Nephron (organoid): ENCODE measurements at regions not wholly inside any gene's neighbourhood (a gene's known extent, or its start where the extent isn't known, plus 50 kb on each side); places are given as distances from the start of the nearest gene placed in this dataset.

Experiments used
- H3K27ac Mint-ChIP-seq, 3 experiments: 2 replicates each; pipeline ENCODE4 v1.8.0; 2020; ENCODE audit warnings: mixed read lengths in 3 of 3, mild to moderate bottlenecking in 2 of 3, moderate library complexity in 1 of 3
- H3K27me3 Mint-ChIP-seq: 2 replicates; pipeline ENCODE4 v1.8.0; 2021; ENCODE audit warnings: low read depth, mild to moderate bottlenecking, moderate library complexity, mixed read lengths
- H3K36me3 Mint-ChIP-seq: 2 replicates; pipeline ENCODE4 v1.8.0; 2020; ENCODE audit warnings: low read depth, mixed read lengths
- H3K4me1 Mint-ChIP-seq: 2 replicates; pipeline ENCODE4 v1.8.0; 2020; ENCODE audit warnings: mixed read lengths
- H3K4me3 Mint-ChIP-seq, 3 experiments: 2 replicates each; pipeline ENCODE4 v1.8.0; 2020; ENCODE audit warnings: mild to moderate bottlenecking in 3 of 3, mixed read lengths in 3 of 3, moderate library complexity in 2 of 3
- H3K9me3 Mint-ChIP-seq: 2 replicates; pipeline ENCODE4 v1.8.0; 2020; ENCODE audit warnings: mixed read lengths
- CTCF ChIP-seq, 3 experiments: fragments of 200-600 bp; sonication (generic); IDR thresholded peaks; one replicate each; pipeline ENCODE4 v1.5.0; 2021; ENCODE audit warnings: antibody characterized with exemption in 3 of 3; ENCODE audit not compliant: unreplicated experiment in 3 of 3

- TF ChIP-seq CTCF (IDR thresholded peaks at IDR 0.05; ENCODE audit: unreplicated experiment in 3 of 3): no peak
- no peaks in the 10 kb centered on the region for H3K27me3 Mint-ChIP-seq
- H3K4me3 Mint-ChIP-seq: no peak overlapping the region
- no peak overlapping the region for H3K27ac Mint-ChIP-seq
- peaks cover 3% of the 10 kb centered on the region for H3K4me1 Mint-ChIP-seq
- peaks cover 15% of the 10 kb centered on the region for H3K9me3 Mint-ChIP-seq
- H3K36me3 Mint-ChIP-seq: peaks cover 5% of the 10 kb centered on the region
Measured at GRCh38 chr3:176090727-176091126, 1106.6 kb downstream of the TBL1XR1 start.

GRCh38 chr3:176088962-176089383, 1108.3 kb downstream of the TBL1XR1 start:
- no peak for TF ChIP-seq CTCF (IDR thresholded peaks at IDR 0.05; ENCODE audit: unreplicated experiment in 3 of 3)
- Mint-ChIP-seq H3K4me1 (peaks cover 3% of the 10 kb centered on the region), H3K4me3 (no peak overlapping the region)

GRCh38 chr3:176087066-176087697, 1110.1 kb downstream of the TBL1XR1 start:
- TF ChIP-seq CTCF (IDR thresholded peaks at IDR 0.05; ENCODE audit: unreplicated experiment in 3 of 3): no peak
- peaks cover 5% of the 10 kb centered on the region for H3K36me3 Mint-ChIP-seq
- H3K9me3 Mint-ChIP-seq: peaks cover 17% of the 10 kb centered on the region
- H3K27ac Mint-ChIP-seq: peak overlapping the region in 1 of 3 experiments; percentile 31
- H3K4me1 Mint-ChIP-seq: peaks cover 3% of the 10 kb centered on the region
- H3K4me3 Mint-ChIP-seq: no peak overlapping the region
- H3K27me3 Mint-ChIP-seq: no peaks in the 10 kb centered on the region

More at GRCh38 chr3:176088962-176089383, 1108.3 kb downstream of the TBL1XR1 start:
- H3K9me3 Mint-ChIP-seq: peaks cover 17% of the 10 kb centered on the region
- peaks cover 5% of the 10 kb centered on the region for H3K36me3 Mint-ChIP-seq
- H3K27me3 Mint-ChIP-seq: no peaks in the 10 kb centered on the region
- H3K27ac Mint-ChIP-seq: peak overlapping the region in 1 of 3 experiments; percentile 69

- H3K36me3 Mint-ChIP-seq: no peaks in the 10 kb centered on the region
- H3K27me3 Mint-ChIP-seq: no peaks in the 10 kb centered on the region
- H3K4me1 Mint-ChIP-seq: peaks cover 18% of the 10 kb centered on the region
- no peak overlapping the region for H3K27ac Mint-ChIP-seq
- TF ChIP-seq CTCF (IDR thresholded peaks at IDR 0.05; ENCODE audit: unreplicated experiment in 3 of 3): no peak
- peaks cover 2% of the 10 kb centered on the region for H3K9me3 Mint-ChIP-seq
- H3K4me3 Mint-ChIP-seq: no peak overlapping the region
Measured at GRCh38 chr3:176079785-176080184, 1117.5 kb downstream of the TBL1XR1 start.

GRCh38 chr3:176078906-176079305, 1118.4 kb downstream of the TBL1XR1 start:
- H3K27me3 Mint-ChIP-seq: no peaks in the 10 kb centered on the region
- H3K9me3 Mint-ChIP-seq: peaks cover 2% of the 10 kb centered on the region
- no peak overlapping the region for H3K27ac Mint-ChIP-seq
- H3K4me3 Mint-ChIP-seq: no peak overlapping the region
- no peak for TF ChIP-seq CTCF (IDR thresholded peaks at IDR 0.05; ENCODE audit: unreplicated experiment in 3 of 3)
- no peaks in the 10 kb centered on the region for H3K36me3 Mint-ChIP-seq
- H3K4me1 Mint-ChIP-seq: peaks cover 27% of the 10 kb centered on the region

- Mint-ChIP-seq H3K36me3 (no peaks in the 10 kb centered on the region), H3K9me3 (peaks cover 2% of the 10 kb centered on the region), H3K4me1 (peaks cover 27% of the 10 kb centered on the region), H3K27me3 (no peaks in the 10 kb centered on the region), H3K27ac (no peak overlapping the region), H3K4me3 (no peak overlapping the region)
- no peak for TF ChIP-seq CTCF (IDR thresholded peaks at IDR 0.05; ENCODE audit: unreplicated experiment in 3 of 3)
Measured at GRCh38 chr3:176075491-176075890, 1121.8 kb downstream of the TBL1XR1 start.
